ENCODE measurements at regions not wholly inside any gene's neighbourhood (a gene's known extent, or its start where the extent isn't known, plus 50 kb on each side); places are given as distances from the start of the nearest gene placed in this dataset.

DNA sequence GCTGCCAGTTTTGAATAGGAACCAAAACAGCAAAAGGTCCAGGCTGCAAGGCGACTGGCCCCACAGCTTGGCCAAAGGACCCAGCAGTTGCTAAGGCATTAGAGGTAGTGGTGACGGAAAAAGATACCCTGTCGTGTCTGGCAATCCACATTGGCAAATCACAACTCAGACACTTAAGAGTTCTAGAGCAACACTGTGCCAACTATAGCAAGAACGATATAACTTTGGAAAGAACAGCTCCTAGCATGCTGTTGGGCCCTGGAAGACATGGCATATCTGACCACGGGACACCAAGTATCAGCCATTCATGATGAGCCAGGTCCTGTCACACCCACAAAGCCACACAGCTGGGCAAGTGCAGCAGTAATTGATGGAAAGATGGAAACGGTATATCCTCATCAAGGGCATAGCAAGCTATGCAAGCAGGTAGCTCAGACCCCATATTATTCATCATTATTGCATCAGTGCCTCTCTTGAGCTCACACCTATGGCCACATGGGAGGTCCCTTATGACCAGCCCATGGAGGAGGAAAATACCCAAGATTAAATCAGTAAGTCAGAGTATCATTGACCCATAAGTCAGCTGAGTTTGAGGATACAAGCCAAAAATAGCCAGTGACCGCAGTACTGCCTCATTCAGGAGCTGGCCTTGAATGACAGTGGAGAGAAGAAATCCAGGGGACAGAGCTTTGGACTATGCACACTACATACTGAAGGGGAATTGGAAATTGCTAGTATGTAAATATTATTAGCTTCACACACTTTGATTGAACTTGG, 221.2 kb downstream of the SETD4 start:
- Histone ChIP-seq H3K79me2 (ENCODE audit: insufficient read depth, low read length) (no peaks in the 10 kb centered on the region), H3K9ac (ENCODE audit: insufficient read depth, low read depth, low read length) (no peak overlapping the region), H3K9me3 (ENCODE audit: low read length) (no peaks in the 10 kb centered on the region), H3K4me1 (ENCODE audit: insufficient read depth, low read length) (no peaks in the 10 kb centered on the region), H3K4me2 (ENCODE audit: low read depth, low read length) (no peak overlapping the region), H3K27ac (ENCODE audit: extremely low read length, insufficient read depth, low read length) (no peak overlapping the region), H3K4me3 (replicated peaks in 1 of 3; ENCODE audit: insufficient read depth in 1 of 3, low read depth in 2 of 3, low read length in 3 of 3) (no peak overlapping the region), H4K20me1 (ENCODE audit: insufficient read depth, low read length) (no peaks in the 10 kb centered on the region), H3K27me3 (ENCODE audit: control insufficient read depth in 1 of 2, insufficient read depth in 2 of 2, low read length in 2 of 2) (no peaks in the 10 kb centered on the region), H2AFZ (ENCODE audit: low read length) (no peak overlapping the region), H3K36me3 (replicated peaks in 1 of 2; ENCODE audit: control insufficient read depth in 1 of 2, insufficient read depth in 2 of 2, low read length in 2 of 2) (no peaks in the 10 kb centered on the region)
- intact Hi-C loops (cut with micrococcal nuclease; ENCODE audit: unreplicated experiment) (no loop called here), in situ Hi-C loops (cut with HindIII; ENCODE audit: extremely low pct_ligation_motif_present, low pct_unique_long_range_greater_than_20kb) (loop anchor here (25.0 kb wide), 1 partner anchor 952 kb away; no protein-coding TSS in a partner anchor)
- ATAC-seq = no peak
- TF ChIP-seq HMG20A (CRISPR knock-in tag; IDR thresholded peaks at IDR 0.05; ENCODE audit: borderline replicate concordance) = no peak
- no peak for TF ChIP-seq ZNF30 (CRISPR knock-in tag; IDR thresholded peaks at IDR 0.05)
- TF ChIP-seq GLI4 (CRISPR knock-in tag; IDR thresholded peaks at IDR 0.05; ENCODE audit: borderline replicate concordance) = no peak
- TF ChIP-seq, protein P1, sequence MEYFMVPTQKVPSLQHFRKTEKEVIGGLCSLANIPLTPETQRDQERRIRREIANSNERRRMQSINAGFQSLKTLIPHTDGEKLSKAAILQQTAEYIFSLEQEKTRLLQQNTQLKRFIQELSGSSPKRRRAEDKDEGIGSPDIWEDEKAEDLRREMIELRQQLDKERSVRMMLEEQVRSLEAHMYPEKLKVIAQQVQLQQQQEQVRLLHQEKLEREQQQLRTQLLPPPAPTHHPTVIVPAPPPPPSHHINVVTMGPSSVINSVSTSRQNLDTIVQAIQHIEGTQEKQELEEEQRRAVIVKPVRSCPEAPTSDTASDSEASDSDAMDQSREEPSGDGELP (IDR thresholded peaks at IDR 0.05; ENCODE audit: borderline replicate concordance, low read depth) = no peak
- no peak for TF ChIP-seq KDM2A (CRISPR knock-in tag; IDR thresholded peaks at IDR 0.05; ENCODE audit: borderline replicate concordance, low read depth)
- WGBS (ENCODE audit: low lambda C conversion rate) = 64% methylated on average over 7 of the region's 7 CpGs
- no TSS peak for BruUV-seq (replicated peaks)
- FAIRE-seq = no peak
- no peak for DNase-seq (ENCODE audit: low spot score)
- ChIA-PET POLR2A (interaction anchor here (2.2 kb wide), 1 partner anchor 949 kb away, joined by 5 read pairs; no protein-coding TSS in a partner anchor), CTCF (ENCODE audit: low intra/inter-chr PET ratio, low total read pairs) (interaction anchor here (1.7 to 1.9 kb wide), 2 partner anchors 788 to 1094 kb away, joined by 5 to 7 read pairs; no protein-coding TSS in a partner anchor)

DNA sequence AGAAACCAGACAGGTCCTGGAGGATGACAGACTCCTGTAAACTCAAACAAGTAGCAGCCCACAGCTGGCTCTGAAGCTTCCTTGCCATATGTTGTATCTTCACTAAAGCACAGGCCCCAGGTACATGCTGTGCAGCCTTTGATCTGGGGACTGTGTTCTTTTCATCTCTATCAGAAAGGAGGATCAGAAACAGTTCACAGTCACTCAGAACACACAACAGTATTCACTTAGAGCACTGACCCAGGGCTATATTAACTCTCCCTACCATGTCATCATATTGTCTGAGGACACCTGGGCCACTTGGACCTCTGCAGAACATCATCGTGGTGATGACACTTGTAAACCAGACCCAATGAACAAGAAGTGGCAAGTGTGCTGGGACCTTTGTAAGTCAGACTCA, 222.0 kb downstream of the SETD4 start:
- 5% methylated on average over 1 of the region's 1 CpG for WGBS (ENCODE audit: low lambda C conversion rate)
- POLR2A ChIA-PET = interaction anchor here (2.2 kb wide), 1 partner anchor 949 kb away, joined by 5 read pairs; no protein-coding TSS in a partner anchor
- no peaks in the 10 kb centered on the region for H3K79me2 ChIP-seq (ENCODE audit: insufficient read depth, low read length)
- in situ Hi-C loops (cut with HindIII; ENCODE audit: extremely low pct_ligation_motif_present, low pct_unique_long_range_greater_than_20kb) (loop anchor here (25.0 kb wide), 1 partner anchor 951 kb away; no protein-coding TSS in a partner anchor), intact Hi-C loops (cut with micrococcal nuclease; ENCODE audit: unreplicated experiment) (no loop called here)
- no peak overlapping the region for H3K4me3 ChIP-seq (replicated peaks in 1 of 3; ENCODE audit: insufficient read depth in 1 of 3, low read depth in 2 of 3, low read length in 3 of 3)
- H3K9ac ChIP-seq (ENCODE audit: insufficient read depth, low read depth, low read length) = no peak overlapping the region
- no peaks in the 10 kb centered on the region for H3K36me3 ChIP-seq (replicated peaks in 1 of 2; ENCODE audit: control insufficient read depth in 1 of 2, insufficient read depth in 2 of 2, low read length in 2 of 2)
- no peaks in the 10 kb centered on the region for H4K20me1 ChIP-seq (ENCODE audit: insufficient read depth, low read length)
- no peak overlapping the region for H2AFZ ChIP-seq (ENCODE audit: low read length)
- H3K4me1 ChIP-seq (ENCODE audit: insufficient read depth, low read length) = no peaks in the 10 kb centered on the region
- H3K27me3 ChIP-seq (ENCODE audit: control insufficient read depth in 1 of 2, insufficient read depth in 2 of 2, low read length in 2 of 2) = no peaks in the 10 kb centered on the region
- no peak overlapping the region for H3K4me2 ChIP-seq (ENCODE audit: low read depth, low read length)
- H3K9me3 ChIP-seq (ENCODE audit: low read length) = no peaks in the 10 kb centered on the region
- no peak for DNase-seq (ENCODE audit: low spot score)
- BruUV-seq (replicated peaks) = no TSS peak
- no peak for ATAC-seq
- no peak for FAIRE-seq
- H3K27ac ChIP-seq (ENCODE audit: extremely low read length, insufficient read depth, low read length) = no peak overlapping the region
- CTCF ChIA-PET (ENCODE audit: low intra/inter-chr PET ratio, low total read pairs) = no interaction called here
- TF ChIP-seq KLF16 (CRISPR knock-in tag; IDR thresholded peaks at IDR 0.05) = no peak
- TF ChIP-seq MAFK (conservative IDR thresholded peaks at IDR 0.05 in 1 of 2, IDR thresholded peaks at IDR 0.05 in 1 of 2; ENCODE audit: low read length in 2 of 2) = no peak
- no peak for TF ChIP-seq JUNB (CRISPR knock-in tag; IDR thresholded peaks at IDR 0.05; ENCODE audit: borderline replicate concordance)
- no peak for TF ChIP-seq MIER3 (CRISPR knock-in tag; IDR thresholded peaks at IDR 0.05; ENCODE audit: borderline replicate concordance)
- TF ChIP-seq, protein P2, sequence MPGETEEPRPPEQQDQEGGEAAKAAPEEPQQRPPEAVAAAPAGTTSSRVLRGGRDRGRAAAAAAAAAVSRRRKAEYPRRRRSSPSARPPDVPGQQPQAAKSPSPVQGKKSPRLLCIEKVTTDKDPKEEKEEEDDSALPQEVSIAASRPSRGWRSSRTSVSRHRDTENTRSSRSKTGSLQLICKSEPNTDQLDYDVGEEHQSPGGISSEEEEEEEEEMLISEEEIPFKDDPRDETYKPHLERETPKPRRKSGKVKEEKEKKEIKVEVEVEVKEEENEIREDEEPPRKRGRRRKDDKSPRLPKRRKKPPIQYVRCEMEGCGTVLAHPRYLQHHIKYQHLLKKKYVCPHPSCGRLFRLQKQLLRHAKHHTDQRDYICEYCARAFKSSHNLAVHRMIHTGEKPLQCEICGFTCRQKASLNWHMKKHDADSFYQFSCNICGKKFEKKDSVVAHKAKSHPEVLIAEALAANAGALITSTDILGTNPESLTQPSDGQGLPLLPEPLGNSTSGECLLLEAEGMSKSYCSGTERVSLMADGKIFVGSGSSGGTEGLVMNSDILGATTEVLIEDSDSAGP (CRISPR knock-in tag; IDR thresholded peaks at IDR 0.05; ENCODE audit: borderline replicate concordance) = no peak
- no peak for TF ChIP-seq HIVEP1 (CRISPR knock-in tag; IDR thresholded peaks at IDR 0.05)
- no peak for TF ChIP-seq ZNF577 (CRISPR knock-in tag; IDR thresholded peaks at IDR 0.05; ENCODE audit: borderline replicate concordance, low read depth)
- TF ChIP-seq, protein P3, sequence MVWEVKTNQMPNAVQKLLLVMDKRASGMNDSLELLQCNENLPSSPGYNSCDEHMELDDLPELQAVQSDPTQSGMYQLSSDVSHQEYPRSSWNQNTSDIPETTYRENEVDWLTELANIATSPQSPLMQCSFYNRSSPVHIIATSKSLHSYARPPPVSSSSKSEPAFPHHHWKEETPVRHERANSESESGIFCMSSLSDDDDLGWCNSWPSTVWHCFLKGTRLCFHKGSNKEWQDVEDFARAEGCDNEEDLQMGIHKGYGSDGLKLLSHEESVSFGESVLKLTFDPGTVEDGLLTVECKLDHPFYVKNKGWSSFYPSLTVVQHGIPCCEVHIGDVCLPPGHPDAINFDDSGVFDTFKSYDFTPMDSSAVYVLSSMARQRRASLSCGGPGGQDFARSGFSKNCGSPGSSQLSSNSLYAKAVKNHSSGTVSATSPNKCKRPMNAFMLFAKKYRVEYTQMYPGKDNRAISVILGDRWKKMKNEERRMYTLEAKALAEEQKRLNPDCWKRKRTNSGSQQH (CRISPR knock-in tag; IDR thresholded peaks at IDR 0.05; ENCODE audit: low read depth) = no peak
- TF ChIP-seq AHR (CRISPR knock-in tag; IDR thresholded peaks at IDR 0.05) = no peak

Data from HepG2 (cell line).